Hepatocyte (in vitro differentiated cells): ENCODE measurements at regions not wholly inside any gene's neighbourhood (a gene's known extent, or its start where the extent isn't known, plus 50 kb on each side); places are given as distances from the start of the nearest gene placed in this dataset.

ENCODE experiments used
- EZH2 ChIP-seq: fragments of 200-600 bp; sonication (generic); IDR thresholded peaks from 2 replicates; pipeline ENCODE4 v1.6.1; 2016; ENCODE audit warnings: antibody characterized with exemption, mild to moderate bottlenecking, borderline replicate concordance
- EZH2phosphoT487 ChIP-seq: fragments of 200-600 bp; sonication (generic); IDR thresholded peaks from one replicate; pipeline ENCODE4 v1.6.1; 2018; ENCODE audit warnings: antibody characterized with exemption, mild to moderate bottlenecking, low read depth, moderate library complexity; ENCODE audit not compliant: unreplicated experiment, severe bottlenecking
- TF ChIP-seq, protein P1 (sequence below): fragments of 200-600 bp; sonication (generic); IDR thresholded peaks from 2 replicates; pipeline ENCODE4 v1.5.1; 2016; ENCODE audit warnings: antibody characterized with exemption, mild to moderate bottlenecking; ENCODE audit not compliant: poor library complexity

DNA sequence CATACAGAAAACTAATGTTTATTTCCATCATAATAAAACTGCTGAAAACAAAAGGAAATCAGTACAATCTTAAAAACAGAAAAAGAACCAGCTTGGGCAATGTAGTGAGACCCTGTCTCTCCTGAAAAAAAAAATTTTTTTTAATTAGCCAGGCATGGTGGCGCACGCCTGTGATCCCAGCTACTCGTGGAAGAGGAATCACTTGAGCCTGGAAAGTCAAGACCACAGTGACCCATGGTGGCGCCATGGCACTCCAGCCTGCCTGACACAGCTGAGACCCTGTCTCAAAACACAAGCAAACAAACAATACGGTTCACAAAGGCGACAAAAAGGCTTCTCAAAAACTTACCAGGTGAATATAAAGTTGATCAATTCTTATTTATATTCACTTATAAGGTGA lies 289.7 kb downstream of the BRD1 start:
- TF ChIP-seq, protein P1, sequence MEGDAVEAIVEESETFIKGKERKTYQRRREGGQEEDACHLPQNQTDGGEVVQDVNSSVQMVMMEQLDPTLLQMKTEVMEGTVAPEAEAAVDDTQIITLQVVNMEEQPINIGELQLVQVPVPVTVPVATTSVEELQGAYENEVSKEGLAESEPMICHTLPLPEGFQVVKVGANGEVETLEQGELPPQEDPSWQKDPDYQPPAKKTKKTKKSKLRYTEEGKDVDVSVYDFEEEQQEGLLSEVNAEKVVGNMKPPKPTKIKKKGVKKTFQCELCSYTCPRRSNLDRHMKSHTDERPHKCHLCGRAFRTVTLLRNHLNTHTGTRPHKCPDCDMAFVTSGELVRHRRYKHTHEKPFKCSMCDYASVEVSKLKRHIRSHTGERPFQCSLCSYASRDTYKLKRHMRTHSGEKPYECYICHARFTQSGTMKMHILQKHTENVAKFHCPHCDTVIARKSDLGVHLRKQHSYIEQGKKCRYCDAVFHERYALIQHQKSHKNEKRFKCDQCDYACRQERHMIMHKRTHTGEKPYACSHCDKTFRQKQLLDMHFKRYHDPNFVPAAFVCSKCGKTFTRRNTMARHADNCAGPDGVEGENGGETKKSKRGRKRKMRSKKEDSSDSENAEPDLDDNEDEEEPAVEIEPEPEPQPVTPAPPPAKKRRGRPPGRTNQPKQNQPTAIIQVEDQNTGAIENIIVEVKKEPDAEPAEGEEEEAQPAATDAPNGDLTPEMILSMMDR, result no peak
- TF ChIP-seq EZH2phosphoT487 (no peak), EZH2 (no peak)
